Panc1 (cell line): ENCODE measurements at regions not wholly inside any gene's neighbourhood (a gene's known extent, or its start where the extent isn't known, plus 50 kb on each side); places are given as distances from the start of the nearest gene placed in this dataset.
"Not testable (repeated sequence)": the region's sequence is repeated elsewhere in the genome, so short reads cannot be mapped to it uniquely, and the experiment has no call there.

ENCODE experiments used
- ATAC-seq: fragments of 200-7000 bp; cut with Tn5 transposase; 2 replicates; pipeline ENCODE4 v1.9.1; 2020; ENCODE audit warnings: mild to moderate bottlenecking, moderate library complexity
- BruUV-seq: library from RNA; stranded (reverse); fragments of 400-500 nt; replicated peaks from 2 replicates; lab custom pipeline; 2021; lab: Mats Ljungman, UMichigan
- CTCF ChIA-PET: fragments of 300-600 bp; sonication (Branson Sonifier 250); formaldehyde crosslinking; loops from one replicate; lab custom pipeline; 2022; ENCODE audit warnings: antibody characterized with exemption; lab: Charles Lee
- POLR2A ChIA-PET: fragments of 300-600 bp; sonication (Branson Sonifier 250); formaldehyde crosslinking; loops from one replicate; lab custom pipeline; 2022; ENCODE audit warnings: antibody characterized with exemption; lab: Charles Lee
- DNase-seq: peaks from one replicate; pipeline ENCODE4 v3.0.0-alpha.2; 2010; ENCODE audit warnings: low read depth, low spot score
- H3K27ac ChIP-seq: 2 replicates; pipeline ENCODE4 v1.5.1; 2011; ENCODE audit warnings: mild to moderate bottlenecking, low read length, inconsistent platforms
- H3K27me3 ChIP-seq: fragments of 200-500 bp; sonication (Bioruptor generic); 2 replicates; pipeline ENCODE4 v1.6.0; 2014; ENCODE audit warnings: low read length, inconsistent platforms; ENCODE audit not compliant: control insufficient read depth, insufficient read depth
- H3K36me3 ChIP-seq: fragments of 200-500 bp; sonication (Bioruptor generic); 2 replicates; pipeline ENCODE4 v1.5.1; 2014; ENCODE audit warnings: inconsistent platforms, mild to moderate bottlenecking, low read length, moderate library complexity; ENCODE audit not compliant: control insufficient read depth, insufficient read depth
- H3K4me1 ChIP-seq: 2 replicates; pipeline ENCODE4 v1.5.1; 2011; ENCODE audit warnings: inconsistent platforms, mild to moderate bottlenecking, low read length, moderate library complexity; ENCODE audit not compliant: control insufficient read depth, insufficient read depth
- H3K4me3 ChIP-seq, 2 experiments: 2 replicates each; pipeline ENCODE4 v1.5.1; 2011 to 2012; ENCODE audit warnings: low read depth in 2 of 2, low read length in 2 of 2, mild to moderate bottlenecking in 2 of 2, inconsistent platforms in 1 of 2, moderate library complexity in 1 of 2
- H3K9me3 ChIP-seq: fragments of 200-500 bp; sonication (Bioruptor generic); 2 replicates; pipeline ENCODE4 v1.5.1; 2014; ENCODE audit warnings: low read depth, mild to moderate bottlenecking, inconsistent platforms, low read length, moderate library complexity; ENCODE audit not compliant: control insufficient read depth, insufficient read depth
- CTCF ChIP-seq: fragments of 450-650 bp; IDR thresholded peaks from 2 replicates; pipeline ENCODE4 v1.5.1; 2017; ENCODE audit warnings: mild to moderate bottlenecking
- POLR2AphosphoS5 ChIP-seq: IDR thresholded peaks from 2 replicates; pipeline ENCODE4 v1.6.1; 2012; ENCODE audit warnings: mild to moderate bottlenecking, low read depth, low read length, moderate library complexity
- REST ChIP-seq, 2 experiments: IDR thresholded peaks; 2 replicates each; pipeline ENCODE4 v1.6.1; 2011 to 2012; ENCODE audit warnings: low read depth in 2 of 2, control low read depth in 1 of 2, low read length in 1 of 2, mild to moderate bottlenecking in 1 of 2, moderate library complexity in 1 of 2; ENCODE audit not compliant: insufficient read depth in 1 of 2
- SIN3A ChIP-seq: IDR thresholded peaks from 2 replicates; pipeline ENCODE4 v1.6.1; 2012; ENCODE audit warnings: low read depth, mild to moderate bottlenecking, low read length, moderate library complexity, borderline replicate concordance; ENCODE audit not compliant: insufficient read depth
- TCF7L2 ChIP-seq: IDR thresholded peaks from 2 replicates; pipeline ENCODE4 v1.6.1; 2011; ENCODE audit warnings: mild to moderate bottlenecking, low read depth, low read length, inconsistent platforms
- in situ Hi-C: cut with HindIII; loops from 2 replicates; pipeline ENCODE4 v1.10.0; 2016; ENCODE audit warnings: low sequenced_read_pairs, low pct_unique_long_range_greater_than_20kb
- intact Hi-C: fragments of 100-400 bp; cut with micrococcal nuclease; formaldehyde crosslinking; loops from one replicate; pipeline ENCODE4 v1.10.0; 2022; ENCODE audit not compliant: unreplicated experiment

DNA sequence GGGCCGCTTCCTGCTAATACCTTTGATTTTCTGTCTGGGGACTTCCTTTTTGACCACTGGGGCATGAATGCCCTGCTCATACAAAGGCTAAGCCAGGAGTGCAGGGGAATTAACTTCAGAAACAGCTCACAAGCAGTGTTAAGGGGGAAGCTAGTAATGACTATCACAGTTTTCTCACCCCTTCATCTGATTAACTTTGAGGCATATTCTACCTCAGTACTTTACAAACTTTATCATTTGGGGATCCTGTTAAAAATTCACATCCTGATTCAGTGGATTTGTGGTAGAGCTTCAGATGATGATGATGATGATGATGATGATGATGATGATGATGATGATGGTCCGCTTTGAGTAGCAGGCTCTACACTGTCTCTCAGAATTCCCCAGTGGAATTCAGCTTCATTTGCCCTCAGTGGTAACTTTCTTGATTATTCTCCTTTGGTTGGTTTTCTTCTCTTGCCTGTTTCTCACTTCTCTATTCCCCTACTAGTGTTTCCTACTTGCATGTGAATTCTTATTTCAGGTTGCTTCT, 78.4 kb upstream of the TMEM170B start:
- H3K36me3 ChIP-seq: no peaks in the 10 kb centered on the region
- ChIA-PET CTCF (no interaction called here), POLR2A (no interaction called here)
- intact Hi-C loops (no loop called here), in situ Hi-C loops (no loop called here)
- H3K4me3 ChIP-seq: no peak overlapping the region
- H3K9me3 ChIP-seq: no peaks in the 10 kb centered on the region
- no peaks in the 10 kb centered on the region for H3K27me3 ChIP-seq
- ATAC-seq: no peak
- H3K4me1 ChIP-seq: no peaks in the 10 kb centered on the region
- no TSS peak for BruUV-seq
- no peak for DNase-seq
- TF ChIP-seq SIN3A (no peak), TCF7L2 (no peak), REST (IDR thresholded peaks at IDR 0.05; ENCODE audit: insufficient read depth in 1 of 2, low read depth in 2 of 2, low read length in 1 of 2) (no peak), POLR2AphosphoS5 (no peak), CTCF (no peak)
- H3K27ac ChIP-seq: no peak overlapping the region

- POLR2A ChIA-PET: no interaction called here
- H3K36me3 ChIP-seq: no peaks in the 10 kb centered on the region
- no peak overlapping the region for H3K27ac ChIP-seq
- no peaks in the 10 kb centered on the region for H3K27me3 ChIP-seq
- DNase-seq: no peak
- CTCF ChIA-PET: no interaction called here
- intact Hi-C loops (no loop called here), in situ Hi-C loops (no loop called here)
- no peaks in the 10 kb centered on the region for H3K4me1 ChIP-seq
- no peaks in the 10 kb centered on the region for H3K9me3 ChIP-seq
- ATAC-seq: no peak
- BruUV-seq: no TSS peak
- no peak overlapping the region for H3K4me3 ChIP-seq
- TF ChIP-seq POLR2AphosphoS5 (no peak), SIN3A (no peak), TCF7L2 (no peak), REST (IDR thresholded peaks at IDR 0.05; ENCODE audit: insufficient read depth in 1 of 2, low read depth in 2 of 2, low read length in 1 of 2) (no peak), CTCF (no peak)
These were observed 79.0 kb upstream of the TMEM170B start for GRCh38 chr6:11458509-11458908.

GRCh38 chr6:11457422-11457821, 80.1 kb upstream of the TMEM170B start:
- intact Hi-C loops, ATAC-seq, CTCF ChIA-PET, DNase-seq, H3K27ac ChIP-seq, H3K9me3 ChIP-seq, H3K4me3 ChIP-seq, H3K27me3 ChIP-seq, H3K4me1 ChIP-seq, BruUV-seq, in situ Hi-C loops, H3K36me3 ChIP-seq: not testable (repeated sequence)
- POLR2A ChIA-PET: interaction anchor here (0.5 kb wide), 1 partner anchor 324 kb away, joined by 4 read pairs; no protein-coding TSS in a partner anchor
